ENCODE measurements at regions not wholly inside any gene's neighbourhood (a gene's known extent, or its start where the extent isn't known, plus 50 kb on each side); places are given as distances from the start of the nearest gene placed in this dataset.

DNA sequence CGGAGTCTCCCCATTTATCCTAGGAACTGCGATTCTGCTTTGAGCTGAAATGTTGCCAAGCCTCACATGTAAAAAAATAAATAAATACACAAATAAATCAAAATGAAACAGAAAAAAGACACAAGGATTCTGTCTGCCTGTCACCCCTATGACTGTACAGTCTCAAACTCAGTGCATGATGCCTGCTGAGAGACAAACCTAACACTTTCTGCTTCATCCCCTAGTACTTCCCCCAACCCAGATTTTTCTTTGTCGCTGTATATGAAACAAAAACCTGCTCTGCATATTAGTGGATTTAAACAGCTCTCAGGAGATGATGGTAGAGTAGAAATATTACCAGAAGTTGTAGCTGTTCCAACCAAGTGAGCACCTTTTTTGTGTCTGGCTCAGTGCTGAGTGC is 530.7 kb upstream of the CFAP20DC start:
- TF ChIP-seq, protein P1, sequence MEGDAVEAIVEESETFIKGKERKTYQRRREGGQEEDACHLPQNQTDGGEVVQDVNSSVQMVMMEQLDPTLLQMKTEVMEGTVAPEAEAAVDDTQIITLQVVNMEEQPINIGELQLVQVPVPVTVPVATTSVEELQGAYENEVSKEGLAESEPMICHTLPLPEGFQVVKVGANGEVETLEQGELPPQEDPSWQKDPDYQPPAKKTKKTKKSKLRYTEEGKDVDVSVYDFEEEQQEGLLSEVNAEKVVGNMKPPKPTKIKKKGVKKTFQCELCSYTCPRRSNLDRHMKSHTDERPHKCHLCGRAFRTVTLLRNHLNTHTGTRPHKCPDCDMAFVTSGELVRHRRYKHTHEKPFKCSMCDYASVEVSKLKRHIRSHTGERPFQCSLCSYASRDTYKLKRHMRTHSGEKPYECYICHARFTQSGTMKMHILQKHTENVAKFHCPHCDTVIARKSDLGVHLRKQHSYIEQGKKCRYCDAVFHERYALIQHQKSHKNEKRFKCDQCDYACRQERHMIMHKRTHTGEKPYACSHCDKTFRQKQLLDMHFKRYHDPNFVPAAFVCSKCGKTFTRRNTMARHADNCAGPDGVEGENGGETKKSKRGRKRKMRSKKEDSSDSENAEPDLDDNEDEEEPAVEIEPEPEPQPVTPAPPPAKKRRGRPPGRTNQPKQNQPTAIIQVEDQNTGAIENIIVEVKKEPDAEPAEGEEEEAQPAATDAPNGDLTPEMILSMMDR (IDR thresholded peaks at IDR 0.05) = no peak
- no peak for TF ChIP-seq EP300 (IDR thresholded peaks at IDR 0.05)
